GM03348 (cell line): ENCODE measurements at regions not wholly inside any gene's neighbourhood (a gene's known extent, or its start where the extent isn't known, plus 50 kb on each side); places are given as distances from the start of the nearest gene placed in this dataset.

Experiments
- DNase-seq: peaks from one replicate; pipeline ENCODE4 v3.0.0; 2012; ENCODE audit warnings: low spot score

GRCh38 chr5:105812304-105812703 lies 1858.4 kb downstream of the EFNA5 start:
- no peak for DNase-seq

- no peak for DNase-seq
Measured at GRCh38 chr5:105807951-105808350, 1862.8 kb downstream of the EFNA5 start.

GRCh38 chr5:105807290-105807689 lies 1863.4 kb downstream of the EFNA5 start:
- no peak for DNase-seq

- no peak for DNase-seq
Measured at GRCh38 chr5:105806596-105806995, 1864.1 kb downstream of the EFNA5 start.

GRCh38 chr5:105803431-105803830 lies 1867.3 kb downstream of the EFNA5 start:
- no peak for DNase-seq

GRCh38 chr5:105794578-105794977 lies 1876.2 kb downstream of the EFNA5 start:
- DNase-seq, result no peak

- no peak for DNase-seq
Measured at GRCh38 chr5:105789246-105789645, 1881.5 kb downstream of the EFNA5 start.

GRCh38 chr5:105783811-105784210 lies 1886.9 kb downstream of the EFNA5 start:
- DNase-seq, result no peak

- DNase-seq, result no peak
Measured at GRCh38 chr5:105782501-105782900, 1888.2 kb downstream of the EFNA5 start.

GRCh38 chr5:105773241-105773640 lies 1897.5 kb downstream of the EFNA5 start:
- no peak for DNase-seq

GRCh38 chr5:105767267-105767666 lies 1903.5 kb downstream of the EFNA5 start:
- DNase-seq, result no peak

- DNase-seq, result no peak
Measured at GRCh38 chr5:105762728-105763127, 1908.0 kb downstream of the EFNA5 start.

- DNase-seq, result no peak
Measured at GRCh38 chr5:105754056-105754455, 1916.7 kb downstream of the EFNA5 start.

- no peak for DNase-seq
Measured at GRCh38 chr5:105752801-105753200, 1917.9 kb downstream of the EFNA5 start.

- DNase-seq, result no peak
Measured at GRCh38 chr5:105751908-105752307, 1918.8 kb downstream of the EFNA5 start.

GRCh38 chr5:105745111-105745510 lies 1925.6 kb downstream of the EFNA5 start:
- DNase-seq, result no peak

- DNase-seq, result no peak
Measured at GRCh38 chr5:105740242-105740641, 1930.5 kb downstream of the EFNA5 start.

GRCh38 chr5:105739732-105740131 lies 1931.0 kb downstream of the EFNA5 start:
- DNase-seq, result no peak

GRCh38 chr5:105735704-105736103 lies 1935.0 kb downstream of the EFNA5 start:
- DNase-seq, result no peak

GRCh38 chr5:105730982-105731381 lies 1939.8 kb downstream of the EFNA5 start:
- no peak for DNase-seq

GRCh38 chr5:105726093-105726492 lies 1944.6 kb downstream of the EFNA5 start:
- no peak for DNase-seq

- DNase-seq, result no peak
Measured at GRCh38 chr5:105708442-105708841, 1962.3 kb downstream of the EFNA5 start.

- no peak for DNase-seq
Measured at GRCh38 chr5:105702323-105702722, 1968.4 kb downstream of the EFNA5 start.

GRCh38 chr5:105696440-105696839 lies 1974.3 kb downstream of the EFNA5 start:
- DNase-seq, result no peak

GRCh38 chr5:105695941-105696340 lies 1974.8 kb downstream of the EFNA5 start:
- no peak for DNase-seq
